Tibial nerve (tissue), 4 donors: ENCODE measurements at regions not wholly inside any gene's neighbourhood (a gene's known extent, or its start where the extent isn't known, plus 50 kb on each side); places are given as distances from the start of the nearest gene placed in this dataset.

ENCODE experiments used
- EP300 ChIP-seq, 2 donors: sonication (generic); formaldehyde crosslinking; IDR thresholded peaks; one replicate each; pipeline ENCODE4 v1.6.1; 2017; ENCODE audit warnings: antibody characterized with exemption in 2 of 2, mild to moderate bottlenecking in 1 of 2
- TF ChIP-seq, protein P1 (sequence below), 5 experiments: fragments of 200-600 bp in 3 of 5; fragments of 450-650 bp in 2 of 5; sonication (generic) in 3 of 5; IDR thresholded peaks; one replicate each; pipeline ENCODE4 v1.5.1; 2016 to 2019; ENCODE audit warnings: antibody characterized with exemption in 5 of 5, mild to moderate bottlenecking in 3 of 5, moderate library complexity in 2 of 5

DNA sequence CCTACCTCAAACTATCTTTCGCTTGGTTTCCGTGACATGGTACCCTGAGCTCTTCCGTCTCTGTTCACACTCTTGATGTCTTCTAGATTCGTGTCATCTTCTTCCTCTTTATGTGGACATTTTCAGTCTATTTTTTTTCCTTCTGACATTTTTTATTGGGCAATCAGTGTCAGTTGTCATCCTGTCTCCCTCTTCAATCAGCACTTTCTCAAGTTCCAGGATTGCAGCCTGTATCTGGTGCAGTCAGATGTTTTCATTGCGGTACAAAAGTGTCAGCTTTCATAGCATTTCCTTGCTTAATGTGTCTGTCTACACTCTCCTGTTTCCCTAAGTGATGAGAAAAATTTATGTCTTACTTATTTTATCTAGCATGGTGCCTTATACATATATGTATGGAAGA lies 51.1 kb upstream of the ETV1 start:
- TF ChIP-seq, protein P1, sequence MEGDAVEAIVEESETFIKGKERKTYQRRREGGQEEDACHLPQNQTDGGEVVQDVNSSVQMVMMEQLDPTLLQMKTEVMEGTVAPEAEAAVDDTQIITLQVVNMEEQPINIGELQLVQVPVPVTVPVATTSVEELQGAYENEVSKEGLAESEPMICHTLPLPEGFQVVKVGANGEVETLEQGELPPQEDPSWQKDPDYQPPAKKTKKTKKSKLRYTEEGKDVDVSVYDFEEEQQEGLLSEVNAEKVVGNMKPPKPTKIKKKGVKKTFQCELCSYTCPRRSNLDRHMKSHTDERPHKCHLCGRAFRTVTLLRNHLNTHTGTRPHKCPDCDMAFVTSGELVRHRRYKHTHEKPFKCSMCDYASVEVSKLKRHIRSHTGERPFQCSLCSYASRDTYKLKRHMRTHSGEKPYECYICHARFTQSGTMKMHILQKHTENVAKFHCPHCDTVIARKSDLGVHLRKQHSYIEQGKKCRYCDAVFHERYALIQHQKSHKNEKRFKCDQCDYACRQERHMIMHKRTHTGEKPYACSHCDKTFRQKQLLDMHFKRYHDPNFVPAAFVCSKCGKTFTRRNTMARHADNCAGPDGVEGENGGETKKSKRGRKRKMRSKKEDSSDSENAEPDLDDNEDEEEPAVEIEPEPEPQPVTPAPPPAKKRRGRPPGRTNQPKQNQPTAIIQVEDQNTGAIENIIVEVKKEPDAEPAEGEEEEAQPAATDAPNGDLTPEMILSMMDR (IDR thresholded peaks at IDR 0.05): no peak
- TF ChIP-seq EP300 (IDR thresholded peaks at IDR 0.05): no peak
